Right atrium auricular region (tissue), 2 donors: ENCODE measurements at regions not wholly inside any gene's neighbourhood (a gene's known extent, or its start where the extent isn't known, plus 50 kb on each side); places are given as distances from the start of the nearest gene placed in this dataset.

Experiments used
- DNase-seq: peaks from one replicate; pipeline ENCODE4 v3.0.0-alpha.2; 2019; ENCODE audit warnings: low spot score
- H3K27ac ChIP-seq, 2 donors: fragments of 200-600 bp; sonication (generic); 1 replicate in 1 of 2; 2 replicates in 1 of 2; pipeline ENCODE4 v1.5.1; 2016 to 2019
- H3K27me3 ChIP-seq, 2 donors: fragments of 200-600 bp; sonication (generic); one replicate each; pipeline versions ENCODE4 v1.5.1 to v1.6.0; 2017 to 2019
- H3K36me3 ChIP-seq: fragments of 200-600 bp; sonication (generic); one replicate; pipeline ENCODE4 v1.5.1; 2016
- H3K4me1 ChIP-seq, 2 donors: fragments of 200-600 bp; sonication (generic); one replicate each; pipeline versions ENCODE4 v1.5.1 to v1.6.0; 2017 to 2019
- H3K4me3 ChIP-seq, 2 donors: fragments of 200-600 bp; sonication (generic); 1 replicate in 1 of 2; 2 replicates in 1 of 2; pipeline ENCODE4 v1.5.1; 2017 to 2019; ENCODE audit warnings: mild to moderate bottlenecking in 1 of 2, moderate library complexity in 1 of 2
- H3K9me3 ChIP-seq, 2 donors: fragments of 200-600 bp; sonication (generic); one replicate each; pipeline ENCODE4 v1.5.1; 2019
- CTCF ChIP-seq, 2 donors: fragments of 200-600 bp; sonication (generic); IDR thresholded peaks; one replicate each; pipeline ENCODE4 v1.5.1; 2019; ENCODE audit warnings: antibody characterized with exemption in 2 of 2

DNA sequence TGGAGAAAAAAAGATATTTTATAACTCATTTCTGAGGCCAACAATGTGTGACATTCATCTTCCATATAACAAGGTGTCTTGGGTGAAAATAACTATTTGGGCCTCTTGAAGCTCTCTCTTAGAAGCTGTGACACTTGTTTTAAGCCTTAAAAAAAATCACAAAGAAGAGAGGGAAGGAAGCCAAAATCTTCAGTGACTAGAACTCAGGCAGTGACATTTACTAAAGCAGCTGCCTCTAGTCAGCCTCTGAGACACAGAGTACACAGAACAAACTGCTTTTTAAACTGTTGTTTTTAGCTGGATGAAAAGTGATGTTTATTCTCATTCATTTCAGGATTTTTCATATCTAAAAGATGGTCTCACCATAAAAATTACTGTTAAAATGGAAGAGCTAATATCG is 793.6 kb downstream of the GALC start:
- H3K4me3 ChIP-seq: no peak overlapping the region
- no peak for TF ChIP-seq CTCF (IDR thresholded peaks at IDR 0.05)
- H3K27ac ChIP-seq: no peak overlapping the region
- H3K9me3 ChIP-seq: peaks cover 0 to 6% of the 10 kb centered on the region in 2 donors
- H3K36me3 ChIP-seq: no peaks in the 10 kb centered on the region
- H3K4me1 ChIP-seq: no peaks in the 10 kb centered on the region
- no peak for DNase-seq
- no peaks in the 10 kb centered on the region for H3K27me3 ChIP-seq

DNA sequence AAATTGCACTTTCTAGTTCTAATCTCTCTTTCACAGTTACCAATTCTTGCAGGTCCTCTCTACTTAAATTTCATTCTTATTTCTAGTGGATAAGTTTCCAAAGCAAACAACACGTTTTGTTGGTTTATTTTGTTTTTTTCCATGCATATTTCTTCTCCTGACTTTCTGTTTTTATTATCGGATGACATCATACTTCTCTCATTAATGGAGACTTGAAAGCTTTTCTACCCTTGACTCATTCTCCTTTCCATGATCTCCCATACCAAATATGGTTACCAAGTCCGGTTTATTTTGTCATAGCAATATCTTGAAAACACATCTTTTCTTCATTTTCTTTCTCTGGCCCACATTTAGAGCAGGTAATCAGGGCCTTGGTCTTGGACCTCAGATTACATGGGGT is 796.5 kb downstream of the GALC start:
- Histone ChIP-seq H3K27me3 (no peaks in the 10 kb centered on the region), H3K36me3 (no peaks in the 10 kb centered on the region)
- no peak for TF ChIP-seq CTCF (IDR thresholded peaks at IDR 0.05)

GRCh38 chr14:87187786-87188185 is 805.2 kb downstream of the GALC start:
- Histone ChIP-seq H3K4me1 (no peaks in the 10 kb centered on the region), H3K27me3 (no peaks in the 10 kb centered on the region), H3K36me3 (no peaks in the 10 kb centered on the region), H3K27ac (no peak overlapping the region), H3K9me3 (no peaks in the 10 kb centered on the region), H3K4me3 (no peak overlapping the region)
- no peak for DNase-seq
- no peak for TF ChIP-seq CTCF (IDR thresholded peaks at IDR 0.05)

More for the DNA sequence above, 796.5 kb downstream of the GALC start:
- H3K4me1 ChIP-seq: no peaks in the 10 kb centered on the region
- peaks cover 0 to 6% of the 10 kb centered on the region in 2 donors for H3K9me3 ChIP-seq
- no peak overlapping the region for H3K4me3 ChIP-seq
- no peak overlapping the region for H3K27ac ChIP-seq
- DNase-seq: no peak

- no peak for DNase-seq
- Histone ChIP-seq H3K4me1 (no peaks in the 10 kb centered on the region), H3K4me3 (no peak overlapping the region), H3K9me3 (no peaks in the 10 kb centered on the region), H3K27ac (no peak overlapping the region), H3K36me3 (no peaks in the 10 kb centered on the region), H3K27me3 (no peaks in the 10 kb centered on the region)
- no peak for TF ChIP-seq CTCF (IDR thresholded peaks at IDR 0.05)
These were observed 806.2 kb downstream of the GALC start for GRCh38 chr14:87186737-87187136.

DNA sequence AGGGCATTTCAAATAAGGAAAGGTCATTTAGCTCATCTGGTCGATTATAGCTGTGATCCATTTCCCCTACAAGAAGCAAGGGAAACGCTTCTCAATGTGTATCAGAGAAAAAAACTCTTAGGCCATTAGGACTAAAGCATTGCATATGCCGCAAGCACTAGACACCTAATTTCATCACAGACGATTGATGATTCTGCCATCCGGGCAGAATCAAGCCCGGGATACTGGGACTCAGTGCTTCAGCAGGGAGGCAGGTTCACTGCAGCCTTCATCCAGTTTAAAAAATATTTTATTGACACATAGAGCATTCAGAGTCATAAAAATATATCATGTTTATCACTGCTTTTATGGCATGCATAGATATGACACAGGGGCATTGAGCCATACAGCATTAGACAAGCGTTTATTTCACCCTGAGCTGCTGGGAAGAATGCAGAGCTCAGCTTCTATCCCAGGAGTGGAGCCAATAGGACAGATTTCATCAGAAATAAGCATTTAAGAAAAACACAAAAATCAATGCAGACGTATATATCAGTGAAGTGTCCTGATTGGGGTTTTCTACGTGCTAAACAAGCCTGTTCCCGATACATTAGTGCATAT is 806.9 kb downstream of the GALC start:
- TF ChIP-seq CTCF (IDR thresholded peaks at IDR 0.05): no peak
- Histone ChIP-seq H3K4me1 (no peaks in the 10 kb centered on the region), H3K27ac (no peak overlapping the region), H3K9me3 (no peaks in the 10 kb centered on the region), H3K36me3 (no peaks in the 10 kb centered on the region), H3K27me3 (no peaks in the 10 kb centered on the region), H3K4me3 (no peak overlapping the region)
- no peak for DNase-seq

DNA sequence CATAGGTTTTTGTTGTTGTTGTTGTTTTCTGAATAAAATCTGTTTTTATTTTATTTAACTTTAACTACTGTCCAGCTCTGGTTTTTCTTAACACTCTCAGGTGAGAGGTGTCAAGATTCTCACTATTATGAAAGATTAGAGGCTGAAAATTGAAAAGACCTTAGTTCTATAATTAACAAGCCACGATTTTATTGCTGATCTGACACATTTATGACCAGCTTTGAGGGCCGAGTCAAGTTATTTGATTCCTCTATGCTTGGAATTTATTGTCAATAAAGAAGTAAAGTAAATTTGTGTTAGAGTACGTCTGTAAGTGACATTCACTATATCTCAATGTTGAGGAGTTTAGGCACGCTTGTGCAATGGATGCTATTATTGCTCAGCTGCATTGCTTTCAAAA is 808.8 kb downstream of the GALC start:
- Histone ChIP-seq H3K4me3 (no peak overlapping the region), H3K9me3 (no peaks in the 10 kb centered on the region), H3K27me3 (no peaks in the 10 kb centered on the region), H3K4me1 (no peaks in the 10 kb centered on the region), H3K36me3 (no peaks in the 10 kb centered on the region), H3K27ac (no peak overlapping the region)
- no peak for DNase-seq
- no peak for TF ChIP-seq CTCF (IDR thresholded peaks at IDR 0.05)
